Panc1 (cell line): ENCODE measurements at regions not wholly inside any gene's neighbourhood (a gene's known extent, or its start where the extent isn't known, plus 50 kb on each side); places are given as distances from the start of the nearest gene placed in this dataset.

ENCODE experiments used
- POLR2AphosphoS5 ChIP-seq: IDR thresholded peaks from 2 replicates; pipeline ENCODE4 v1.6.1; 2012; ENCODE audit warnings: mild to moderate bottlenecking, low read depth, low read length, moderate library complexity
- SIN3A ChIP-seq: IDR thresholded peaks from 2 replicates; pipeline ENCODE4 v1.6.1; 2012; ENCODE audit warnings: low read depth, mild to moderate bottlenecking, low read length, moderate library complexity, borderline replicate concordance; ENCODE audit not compliant: insufficient read depth
- TF ChIP-seq, protein P1 (sequence below): fragments of 450-650 bp; IDR thresholded peaks from 2 replicates; pipeline ENCODE4 v1.5.1; 2017; ENCODE audit warnings: mild to moderate bottlenecking
- TF ChIP-seq, protein P2 (sequence below), 2 experiments: IDR thresholded peaks; 2 replicates each; pipeline ENCODE4 v1.6.1; 2011 to 2012; ENCODE audit warnings: low read depth in 2 of 2, control low read depth in 1 of 2, low read length in 1 of 2, mild to moderate bottlenecking in 1 of 2, moderate library complexity in 1 of 2; ENCODE audit not compliant: insufficient read depth in 1 of 2

DNA sequence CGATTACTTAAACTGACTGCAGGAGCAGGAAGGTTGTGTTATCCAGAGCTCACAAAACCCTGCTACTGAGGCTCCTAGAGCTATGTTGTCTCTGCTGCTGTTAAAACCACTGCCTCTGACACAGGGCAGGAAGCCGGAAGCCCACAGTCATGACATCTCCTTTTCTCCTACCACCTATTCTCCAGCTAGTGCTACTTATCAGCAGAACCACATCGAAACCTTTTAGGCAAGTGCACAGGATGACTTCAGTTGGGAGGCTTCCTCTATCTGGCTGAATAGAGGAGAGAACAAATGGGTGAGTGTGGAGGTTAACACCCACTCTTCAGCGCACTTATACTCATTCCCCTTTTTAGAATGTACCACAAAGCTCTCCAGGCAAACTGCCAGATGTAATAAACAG lies 638.0 kb downstream of the OTOL1 start:
- TF ChIP-seq, protein P1, sequence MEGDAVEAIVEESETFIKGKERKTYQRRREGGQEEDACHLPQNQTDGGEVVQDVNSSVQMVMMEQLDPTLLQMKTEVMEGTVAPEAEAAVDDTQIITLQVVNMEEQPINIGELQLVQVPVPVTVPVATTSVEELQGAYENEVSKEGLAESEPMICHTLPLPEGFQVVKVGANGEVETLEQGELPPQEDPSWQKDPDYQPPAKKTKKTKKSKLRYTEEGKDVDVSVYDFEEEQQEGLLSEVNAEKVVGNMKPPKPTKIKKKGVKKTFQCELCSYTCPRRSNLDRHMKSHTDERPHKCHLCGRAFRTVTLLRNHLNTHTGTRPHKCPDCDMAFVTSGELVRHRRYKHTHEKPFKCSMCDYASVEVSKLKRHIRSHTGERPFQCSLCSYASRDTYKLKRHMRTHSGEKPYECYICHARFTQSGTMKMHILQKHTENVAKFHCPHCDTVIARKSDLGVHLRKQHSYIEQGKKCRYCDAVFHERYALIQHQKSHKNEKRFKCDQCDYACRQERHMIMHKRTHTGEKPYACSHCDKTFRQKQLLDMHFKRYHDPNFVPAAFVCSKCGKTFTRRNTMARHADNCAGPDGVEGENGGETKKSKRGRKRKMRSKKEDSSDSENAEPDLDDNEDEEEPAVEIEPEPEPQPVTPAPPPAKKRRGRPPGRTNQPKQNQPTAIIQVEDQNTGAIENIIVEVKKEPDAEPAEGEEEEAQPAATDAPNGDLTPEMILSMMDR, result no peak
- TF ChIP-seq POLR2AphosphoS5 (no peak), SIN3A (no peak)
- TF ChIP-seq, protein P2, sequence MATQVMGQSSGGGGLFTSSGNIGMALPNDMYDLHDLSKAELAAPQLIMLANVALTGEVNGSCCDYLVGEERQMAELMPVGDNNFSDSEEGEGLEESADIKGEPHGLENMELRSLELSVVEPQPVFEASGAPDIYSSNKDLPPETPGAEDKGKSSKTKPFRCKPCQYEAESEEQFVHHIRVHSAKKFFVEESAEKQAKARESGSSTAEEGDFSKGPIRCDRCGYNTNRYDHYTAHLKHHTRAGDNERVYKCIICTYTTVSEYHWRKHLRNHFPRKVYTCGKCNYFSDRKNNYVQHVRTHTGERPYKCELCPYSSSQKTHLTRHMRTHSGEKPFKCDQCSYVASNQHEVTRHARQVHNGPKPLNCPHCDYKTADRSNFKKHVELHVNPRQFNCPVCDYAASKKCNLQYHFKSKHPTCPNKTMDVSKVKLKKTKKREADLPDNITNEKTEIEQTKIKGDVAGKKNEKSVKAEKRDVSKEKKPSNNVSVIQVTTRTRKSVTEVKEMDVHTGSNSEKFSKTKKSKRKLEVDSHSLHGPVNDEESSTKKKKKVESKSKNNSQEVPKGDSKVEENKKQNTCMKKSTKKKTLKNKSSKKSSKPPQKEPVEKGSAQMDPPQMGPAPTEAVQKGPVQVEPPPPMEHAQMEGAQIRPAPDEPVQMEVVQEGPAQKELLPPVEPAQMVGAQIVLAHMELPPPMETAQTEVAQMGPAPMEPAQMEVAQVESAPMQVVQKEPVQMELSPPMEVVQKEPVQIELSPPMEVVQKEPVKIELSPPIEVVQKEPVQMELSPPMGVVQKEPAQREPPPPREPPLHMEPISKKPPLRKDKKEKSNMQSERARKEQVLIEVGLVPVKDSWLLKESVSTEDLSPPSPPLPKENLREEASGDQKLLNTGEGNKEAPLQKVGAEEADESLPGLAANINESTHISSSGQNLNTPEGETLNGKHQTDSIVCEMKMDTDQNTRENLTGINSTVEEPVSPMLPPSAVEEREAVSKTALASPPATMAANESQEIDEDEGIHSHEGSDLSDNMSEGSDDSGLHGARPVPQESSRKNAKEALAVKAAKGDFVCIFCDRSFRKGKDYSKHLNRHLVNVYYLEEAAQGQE (IDR thresholded peaks at IDR 0.05; ENCODE audit: insufficient read depth in 1 of 2, low read depth in 2 of 2, low read length in 1 of 2), result no peak
